ENCODE measurements at regions not wholly inside any gene's neighbourhood (a gene's known extent, or its start where the extent isn't known, plus 50 kb on each side); places are given as distances from the start of the nearest gene placed in this dataset.

DNA sequence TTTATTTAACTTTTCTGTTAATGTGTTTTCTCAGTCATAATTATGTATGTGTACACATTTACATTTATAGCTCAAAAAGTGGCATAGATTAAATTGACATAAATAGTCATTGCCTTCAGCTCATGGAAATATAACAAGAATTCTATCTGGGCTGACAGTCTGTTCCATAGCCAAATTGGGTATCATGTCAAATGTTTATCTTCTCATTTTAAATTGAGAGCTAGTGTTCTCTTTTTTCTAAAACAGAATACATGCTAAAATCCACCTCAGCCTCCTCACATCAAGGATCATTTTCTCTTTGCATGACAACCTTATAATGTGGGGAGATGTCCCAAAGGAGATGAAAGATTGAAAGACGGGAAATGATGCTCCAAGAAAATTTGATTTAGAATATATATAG is 144.1 kb upstream of the BCHE start:
- POLR2A ChIA-PET, result no interaction called here
- H3K4me2 ChIP-seq (ENCODE audit: low read depth, low read length), result no peak overlapping the region
- BruUV-seq (replicated peaks), result no TSS peak
- 93% methylated on average over 1 of the region's 1 CpG for WGBS (ENCODE audit: low lambda C conversion rate)
- no peaks in the 10 kb centered on the region for H3K27me3 ChIP-seq (ENCODE audit: control insufficient read depth in 1 of 2, insufficient read depth in 2 of 2, low read length in 2 of 2)
- no peak overlapping the region for H3K4me3 ChIP-seq (replicated peaks in 1 of 3; ENCODE audit: insufficient read depth in 1 of 3, low read depth in 2 of 3, low read length in 3 of 3)
- no peak overlapping the region for H3K27ac ChIP-seq (ENCODE audit: extremely low read length, insufficient read depth, low read length)
- ATAC-seq, result no peak
- CTCF ChIA-PET (ENCODE audit: low intra/inter-chr PET ratio, low total read pairs), result no interaction called here
- in situ Hi-C loops (cut with HindIII; ENCODE audit: extremely low pct_ligation_motif_present, low pct_unique_long_range_greater_than_20kb), result no loop called here
- no peak for FAIRE-seq
- no peak for DNase-seq (ENCODE audit: low spot score)
- H3K9me3 ChIP-seq (ENCODE audit: low read length), result no peaks in the 10 kb centered on the region
- H4K20me1 ChIP-seq (ENCODE audit: insufficient read depth, low read length), result no peaks in the 10 kb centered on the region
- H2AFZ ChIP-seq (ENCODE audit: low read length), result no peak overlapping the region
- H3K79me2 ChIP-seq (ENCODE audit: insufficient read depth, low read length), result no peaks in the 10 kb centered on the region
- H3K36me3 ChIP-seq (replicated peaks in 1 of 2; ENCODE audit: control insufficient read depth in 1 of 2, insufficient read depth in 2 of 2, low read length in 2 of 2), result no peaks in the 10 kb centered on the region
- no peaks in the 10 kb centered on the region for H3K4me1 ChIP-seq (ENCODE audit: insufficient read depth, low read length)
- no peak overlapping the region for H3K9ac ChIP-seq (ENCODE audit: insufficient read depth, low read depth, low read length)
- intact Hi-C loops (cut with micrococcal nuclease; ENCODE audit: unreplicated experiment), result no loop called here
- TF ChIP-seq MIER2 (CRISPR knock-in tag; IDR thresholded peaks at IDR 0.05) (no peak), ZKSCAN8 (CRISPR knock-in tag; IDR thresholded peaks at IDR 0.05; ENCODE audit: borderline replicate concordance) (no peak), AHR (CRISPR knock-in tag; IDR thresholded peaks at IDR 0.05) (no peak), FOSL2 (CRISPR knock-in tag; IDR thresholded peaks at IDR 0.05) (no peak), MED1 (CRISPR knock-in tag; IDR thresholded peaks at IDR 0.05) (no peak), EHMT2 (IDR thresholded peaks at IDR 0.05; ENCODE audit: borderline replicate concordance, low read depth, low read length) (no peak), ZNF773 (CRISPR knock-in tag; IDR thresholded peaks at IDR 0.05; ENCODE audit: borderline replicate concordance) (no peak), JUNB (CRISPR knock-in tag; IDR thresholded peaks at IDR 0.05; ENCODE audit: borderline replicate concordance) (no peak), FOXK1 (CRISPR knock-in tag; IDR thresholded peaks at IDR 0.05; ENCODE audit: borderline replicate concordance, low read depth) (no peak), ZNF274 (CRISPR knock-in tag; IDR thresholded peaks at IDR 0.05) (no peak)
- TF ChIP-seq, protein P1, sequence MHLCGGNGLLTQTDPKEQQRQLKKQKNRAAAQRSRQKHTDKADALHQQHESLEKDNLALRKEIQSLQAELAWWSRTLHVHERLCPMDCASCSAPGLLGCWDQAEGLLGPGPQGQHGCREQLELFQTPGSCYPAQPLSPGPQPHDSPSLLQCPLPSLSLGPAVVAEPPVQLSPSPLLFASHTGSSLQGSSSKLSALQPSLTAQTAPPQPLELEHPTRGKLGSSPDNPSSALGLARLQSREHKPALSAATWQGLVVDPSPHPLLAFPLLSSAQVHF (CRISPR knock-in tag; IDR thresholded peaks at IDR 0.05), result no peak
- TF ChIP-seq, protein P2, sequence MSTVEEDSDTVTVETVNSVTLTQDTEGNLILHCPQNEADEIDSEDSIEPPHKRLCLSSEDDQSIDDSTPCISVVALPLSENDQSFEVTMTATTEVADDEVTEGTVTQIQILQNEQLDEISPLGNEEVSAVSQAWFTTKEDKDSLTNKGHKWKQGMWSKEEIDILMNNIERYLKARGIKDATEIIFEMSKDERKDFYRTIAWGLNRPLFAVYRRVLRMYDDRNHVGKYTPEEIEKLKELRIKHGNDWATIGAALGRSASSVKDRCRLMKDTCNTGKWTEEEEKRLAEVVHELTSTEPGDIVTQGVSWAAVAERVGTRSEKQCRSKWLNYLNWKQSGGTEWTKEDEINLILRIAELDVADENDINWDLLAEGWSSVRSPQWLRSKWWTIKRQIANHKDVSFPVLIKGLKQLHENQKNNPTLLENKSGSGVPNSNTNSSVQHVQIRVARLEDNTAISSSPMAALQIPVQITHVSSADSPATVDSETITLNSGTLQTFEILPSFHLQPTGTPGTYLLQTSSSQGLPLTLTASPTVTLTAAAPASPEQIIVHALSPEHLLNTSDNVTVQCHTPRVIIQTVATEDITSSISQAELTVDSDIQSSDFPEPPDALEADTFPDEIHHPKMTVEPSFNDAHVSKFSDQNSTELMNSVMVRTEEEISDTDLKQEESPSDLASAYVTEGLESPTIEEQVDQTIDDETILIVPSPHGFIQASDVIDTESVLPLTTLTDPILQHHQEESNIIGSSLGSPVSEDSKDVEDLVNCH (CRISPR knock-in tag; IDR thresholded peaks at IDR 0.05), result no peak
- TF ChIP-seq, protein P3, sequence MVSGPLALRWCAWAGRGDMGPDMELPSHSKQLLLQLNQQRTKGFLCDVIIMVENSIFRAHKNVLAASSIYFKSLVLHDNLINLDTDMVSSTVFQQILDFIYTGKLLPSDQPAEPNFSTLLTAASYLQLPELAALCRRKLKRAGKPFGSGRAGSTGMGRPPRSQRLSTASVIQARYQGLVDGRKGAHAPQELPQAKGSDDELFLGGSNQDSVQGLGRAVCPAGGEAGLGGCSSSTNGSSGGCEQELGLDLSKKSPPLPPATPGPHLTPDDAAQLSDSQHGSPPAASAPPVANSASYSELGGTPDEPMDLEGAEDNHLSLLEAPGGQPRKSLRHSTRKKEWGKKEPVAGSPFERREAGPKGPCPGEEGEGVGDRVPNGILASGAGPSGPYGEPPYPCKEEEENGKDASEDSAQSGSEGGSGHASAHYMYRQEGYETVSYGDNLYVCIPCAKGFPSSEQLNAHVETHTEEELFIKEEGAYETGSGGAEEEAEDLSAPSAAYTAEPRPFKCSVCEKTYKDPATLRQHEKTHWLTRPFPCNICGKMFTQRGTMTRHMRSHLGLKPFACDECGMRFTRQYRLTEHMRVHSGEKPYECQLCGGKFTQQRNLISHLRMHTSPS (CRISPR knock-in tag; IDR thresholded peaks at IDR 0.05; ENCODE audit: low read depth), result no peak
- TF ChIP-seq, protein P4, sequence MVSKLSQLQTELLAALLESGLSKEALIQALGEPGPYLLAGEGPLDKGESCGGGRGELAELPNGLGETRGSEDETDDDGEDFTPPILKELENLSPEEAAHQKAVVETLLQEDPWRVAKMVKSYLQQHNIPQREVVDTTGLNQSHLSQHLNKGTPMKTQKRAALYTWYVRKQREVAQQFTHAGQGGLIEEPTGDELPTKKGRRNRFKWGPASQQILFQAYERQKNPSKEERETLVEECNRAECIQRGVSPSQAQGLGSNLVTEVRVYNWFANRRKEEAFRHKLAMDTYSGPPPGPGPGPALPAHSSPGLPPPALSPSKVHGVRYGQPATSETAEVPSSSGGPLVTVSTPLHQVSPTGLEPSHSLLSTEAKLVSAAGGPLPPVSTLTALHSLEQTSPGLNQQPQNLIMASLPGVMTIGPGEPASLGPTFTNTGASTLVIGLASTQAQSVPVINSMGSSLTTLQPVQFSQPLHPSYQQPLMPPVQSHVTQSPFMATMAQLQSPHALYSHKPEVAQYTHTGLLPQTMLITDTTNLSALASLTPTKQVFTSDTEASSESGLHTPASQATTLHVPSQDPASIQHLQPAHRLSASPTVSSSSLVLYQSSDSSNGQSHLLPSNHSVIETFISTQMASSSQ (IDR thresholded peaks at IDR 0.05; ENCODE audit: low read depth), result no peak
- TF ChIP-seq, protein P4 (CRISPR knock-in tag; IDR thresholded peaks at IDR 0.05; ENCODE audit: borderline replicate concordance), result no peak
- TF ChIP-seq, protein P5, sequence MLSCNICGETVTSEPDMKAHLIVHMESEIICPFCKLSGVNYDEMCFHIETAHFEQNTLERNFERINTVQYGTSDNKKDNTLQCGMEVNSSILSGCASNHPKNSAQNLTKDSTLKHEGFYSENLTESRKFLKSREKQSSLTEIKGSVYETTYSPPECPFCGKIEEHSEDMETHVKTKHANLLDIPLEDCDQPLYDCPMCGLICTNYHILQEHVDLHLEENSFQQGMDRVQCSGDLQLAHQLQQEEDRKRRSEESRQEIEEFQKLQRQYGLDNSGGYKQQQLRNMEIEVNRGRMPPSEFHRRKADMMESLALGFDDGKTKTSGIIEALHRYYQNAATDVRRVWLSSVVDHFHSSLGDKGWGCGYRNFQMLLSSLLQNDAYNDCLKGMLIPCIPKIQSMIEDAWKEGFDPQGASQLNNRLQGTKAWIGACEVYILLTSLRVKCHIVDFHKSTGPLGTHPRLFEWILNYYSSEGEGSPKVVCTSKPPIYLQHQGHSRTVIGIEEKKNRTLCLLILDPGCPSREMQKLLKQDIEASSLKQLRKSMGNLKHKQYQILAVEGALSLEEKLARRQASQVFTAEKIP (CRISPR knock-in tag; IDR thresholded peaks at IDR 0.05; ENCODE audit: borderline replicate concordance), result no peak

All from HepG2 (cell line).